A549 (cell line): ENCODE measurements at regions not wholly inside any gene's neighbourhood (a gene's known extent, or its start where the extent isn't known, plus 50 kb on each side); places are given as distances from the start of the nearest gene placed in this dataset.

Experiments
- ATAC-seq, 2 experiments: fragments of 200-7000 bp in 1 of 2; fragments of >200 bp in 1 of 2; cut with Nextera tagmentation in 1 of 2; cut with Tn5 transposase in 1 of 2; 3 replicates each; pipeline versions ENCODE4 v1.8.0 to v1.9.1; 2018 to 2020; ENCODE audit warnings: mild to moderate bottlenecking in 1 of 2, moderate library complexity in 1 of 2
- CTCF ChIA-PET: fragments of 300-600 bp; sonication (Branson Sonifier 250); formaldehyde crosslinking; extraction: SDS; loops from one replicate; lab custom pipeline; 2021; ENCODE audit warnings: antibody characterized with exemption, inconsistent platforms; lab: Yijun Ruan, JAX
- POLR2A ChIA-PET: fragments of 350-600 bp; formaldehyde crosslinking; extraction: SDS; loops from one replicate; lab custom pipeline; 2021; ENCODE audit warnings: antibody characterized with exemption, inconsistent platforms; lab: Yijun Ruan, JAX
- DNase-seq, 2 experiments: peaks; one replicate each; pipeline versions ENCODE4 v3.0.0 to v3.0.0-alpha.2; 2011 to 2016; ENCODE audit warnings: low read depth in 1 of 2, low spot score in 1 of 2
- FAIRE-seq: peaks from 2 replicates; lab custom pipeline; 2011; peaks lifted over from hg19 to GRCh38; lab: Jason Lieb, UNC
- H3K27ac ChIP-seq, 2 experiments: fragments of >200 bp; sonication (Bioruptor Twin); formaldehyde crosslinking; 3 replicates each; pipeline ENCODE4 v1.5.1; 2016 to 2017
- H3K4me1 ChIP-seq: fragments of >200 bp; sonication (Bioruptor Twin); formaldehyde crosslinking; 3 replicates; pipeline ENCODE4 v1.6.1; 2016
- H3K4me2 ChIP-seq: fragments of >200 bp; sonication (Bioruptor Twin); formaldehyde crosslinking; 3 replicates; pipeline ENCODE4 v1.6.1; 2016
- H3K4me3 ChIP-seq: fragments of >200 bp; sonication (Bioruptor Twin); formaldehyde crosslinking; 3 replicates; pipeline ENCODE4 v1.5.1; 2016
- H3K9me3 ChIP-seq: fragments of >200 bp; sonication (Bioruptor Twin); formaldehyde crosslinking; 3 replicates; pipeline ENCODE4 v1.6.1; 2016
- BCL3 ChIP-seq: fragments of >200 bp; sonication (Bioruptor Twin); formaldehyde crosslinking; IDR thresholded peaks from 3 replicates; pipeline ENCODE4 v1.6.1; 2016
- CBX2 ChIP-seq: fragments of 200-600 bp; sonication (generic); IDR thresholded peaks from 2 replicates; pipeline ENCODE4 v1.6.1; 2016; ENCODE audit warnings: low read depth, mild to moderate bottlenecking, borderline replicate concordance
- E2F6 ChIP-seq: IDR thresholded peaks from 2 replicates; pipeline ENCODE4 v1.6.1; 2012; ENCODE audit warnings: low read depth, borderline replicate concordance
- ESRRA ChIP-seq: fragments of 150-350 bp; IDR thresholded peaks from 2 replicates; pipeline ENCODE4 v1.6.1; 2014; ENCODE audit warnings: mild to moderate bottlenecking, low read length, borderline replicate concordance
- FOSB ChIP-seq: fragments of 250-450 bp; sonication (Bioruptor Pico); IDR thresholded peaks from 2 replicates; pipeline ENCODE4 v1.5.0; 2020; ENCODE audit warnings: mild to moderate bottlenecking, moderate library complexity
- GATA3 ChIP-seq: IDR thresholded peaks from 2 replicates; pipeline ENCODE4 v1.6.1; 2012; ENCODE audit warnings: borderline replicate concordance
- HDAC2 ChIP-seq: fragments of 200-600 bp; sonication (generic); IDR thresholded peaks from 2 replicates; pipeline ENCODE4 v1.6.1; 2016
- HOXA7 ChIP-seq: fragments of 250-450 bp; sonication (Bioruptor Pico); IDR thresholded peaks from 2 replicates; pipeline ENCODE4 v1.5.0; 2020; ENCODE audit warnings: mild to moderate bottlenecking, moderate library complexity
- JUN ChIP-seq, 2 experiments: fragments of >200 bp; sonication (Bioruptor Twin); formaldehyde crosslinking; IDR thresholded peaks; 2 replicates in 1 of 2; 3 replicates in 1 of 2; pipeline ENCODE4 v1.6.1; 2016 to 2017
- KDM1A ChIP-seq: fragments of 200-600 bp; sonication (generic); IDR thresholded peaks from 2 replicates; pipeline ENCODE4 v1.6.1; 2016; ENCODE audit warnings: low read depth, mild to moderate bottlenecking
- MAZ ChIP-seq: fragments of 150-350 bp; IDR thresholded peaks from 2 replicates; pipeline ENCODE4 v1.6.1; 2014; ENCODE audit warnings: antibody characterized with exemption, low read depth, low read length, borderline replicate concordance
- MYC ChIP-seq: IDR thresholded peaks from 2 replicates; pipeline ENCODE4 v1.6.1; 2012; ENCODE audit warnings: mild to moderate bottlenecking, inconsistent platforms, low read length, improper control_type of control experiment, borderline replicate concordance
- NFE2L2 ChIP-seq: fragments of 150-350 bp; conservative IDR thresholded peaks from 2 replicates; pipeline ENCODE4 v1.6.1; 2014; ENCODE audit warnings: low read length
- NPAS2 ChIP-seq: fragments of 250-450 bp; sonication (Bioruptor Pico); IDR thresholded peaks from 2 replicates; pipeline ENCODE4 v1.8.0; 2022; ENCODE audit warnings: mild to moderate bottlenecking, moderate library complexity, borderline replicate concordance
- NR3C1 ChIP-seq: fragments of >200 bp; sonication (Bioruptor Twin); formaldehyde crosslinking; IDR thresholded peaks from 3 replicates; pipeline ENCODE4 v1.6.1; 2017
- RCOR1 ChIP-seq: fragments of 150-350 bp; IDR thresholded peaks from 2 replicates; pipeline ENCODE4 v1.6.1; 2014; ENCODE audit warnings: antibody characterized with exemption, low read length, low read depth
- RFX5 ChIP-seq: fragments of 450-650 bp; IDR thresholded peaks from 2 replicates; pipeline ENCODE4 v1.7.1; 2014; ENCODE audit warnings: antibody characterized with exemption, mild to moderate bottlenecking, moderate library complexity
- RNF2 ChIP-seq: fragments of 200-600 bp; sonication (generic); IDR thresholded peaks from 2 replicates; pipeline ENCODE4 v1.6.1; 2016; ENCODE audit warnings: low read depth, mild to moderate bottlenecking, antibody characterized with exemption, moderate library complexity, borderline replicate concordance
- SMC3 ChIP-seq: fragments of >200 bp; sonication (Bioruptor Twin); formaldehyde crosslinking; IDR thresholded peaks from 3 replicates; pipeline ENCODE4 v1.6.1; 2018; ENCODE audit warnings: inconsistent platforms
- SREBF2 ChIP-seq: fragments of 450-650 bp; IDR thresholded peaks from 2 replicates; pipeline ENCODE4 v1.6.1; 2014; ENCODE audit warnings: mild to moderate bottlenecking, moderate library complexity
- TFCP2L1 ChIP-seq: fragments of 250-450 bp; sonication (Bioruptor Pico); IDR thresholded peaks from 2 replicates; pipeline ENCODE4 v1.5.0; 2021; ENCODE audit warnings: mild to moderate bottlenecking
- TP53 ChIP-seq: fragments of 250-450 bp; sonication (Bioruptor Pico); IDR thresholded peaks from 2 replicates; pipeline ENCODE4 v1.5.0; 2021; ENCODE audit warnings: mild to moderate bottlenecking, moderate library complexity
- WGBS: methylation state at CpG from one replicate; pipeline ENCODE4 v1.1.6; 2017; ENCODE audit errors: missing lambda C conversion rate; 5-methylcytosine and 5-hydroxymethylcytosine counted together
- TF ChIP-seq, protein P1 (sequence below): fragments of 200-600 bp; sonication (generic); IDR thresholded peaks from 2 replicates; pipeline ENCODE4 v1.6.1; 2016; ENCODE audit warnings: antibody characterized with exemption, mild to moderate bottlenecking, moderate library complexity
- TF ChIP-seq, protein P2 (sequence below): IDR thresholded peaks from 2 replicates; pipeline ENCODE4 v1.6.1; 2012
- TF ChIP-seq, protein P3 (sequence below): fragments of >200 bp; sonication (Bioruptor Twin); formaldehyde crosslinking; IDR thresholded peaks from 2 replicates; pipeline ENCODE4 v1.6.1; 2016

DNA sequence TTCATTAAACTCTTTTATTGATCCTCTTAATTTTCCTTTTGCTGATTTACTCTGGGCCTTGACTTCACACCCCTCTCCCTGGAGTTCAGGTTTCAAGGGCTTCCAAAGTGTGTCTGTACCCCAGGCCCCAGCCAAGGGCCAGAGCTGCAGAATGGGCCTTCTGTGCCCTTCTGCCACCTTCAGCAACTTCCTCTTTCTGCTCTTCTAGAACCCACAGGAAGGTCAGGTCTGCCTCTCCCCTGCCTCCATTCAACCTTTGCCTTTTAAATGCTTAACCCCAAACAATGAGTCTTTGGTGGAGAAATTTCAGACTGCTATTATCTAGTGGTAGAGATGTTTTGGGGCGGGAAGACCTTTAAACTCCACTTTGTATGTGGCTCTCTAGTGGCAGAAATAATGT is 63.1 kb downstream of the TSN start:
- H3K4me3 ChIP-seq: no peak overlapping the region
- peaks cover 3% of the 10 kb centered on the region; the same call in 1 of the 3 replicates for H3K9me3 ChIP-seq
- FAIRE-seq (no peak), ATAC-seq (no peak), DNase-seq (no peak)
- CTCF ChIA-PET: no interaction called here
- H3K4me2 ChIP-seq: no peak overlapping the region
- no peaks in the 10 kb centered on the region for H3K4me1 ChIP-seq
- no peak for TF ChIP-seq NFE2L2
- no peak for TF ChIP-seq ESRRA
- no peak for TF ChIP-seq KDM1A
- TF ChIP-seq RFX5: no peak
- TF ChIP-seq GATA3: no peak
- TF ChIP-seq FOSB: no peak
- TF ChIP-seq, protein P1, sequence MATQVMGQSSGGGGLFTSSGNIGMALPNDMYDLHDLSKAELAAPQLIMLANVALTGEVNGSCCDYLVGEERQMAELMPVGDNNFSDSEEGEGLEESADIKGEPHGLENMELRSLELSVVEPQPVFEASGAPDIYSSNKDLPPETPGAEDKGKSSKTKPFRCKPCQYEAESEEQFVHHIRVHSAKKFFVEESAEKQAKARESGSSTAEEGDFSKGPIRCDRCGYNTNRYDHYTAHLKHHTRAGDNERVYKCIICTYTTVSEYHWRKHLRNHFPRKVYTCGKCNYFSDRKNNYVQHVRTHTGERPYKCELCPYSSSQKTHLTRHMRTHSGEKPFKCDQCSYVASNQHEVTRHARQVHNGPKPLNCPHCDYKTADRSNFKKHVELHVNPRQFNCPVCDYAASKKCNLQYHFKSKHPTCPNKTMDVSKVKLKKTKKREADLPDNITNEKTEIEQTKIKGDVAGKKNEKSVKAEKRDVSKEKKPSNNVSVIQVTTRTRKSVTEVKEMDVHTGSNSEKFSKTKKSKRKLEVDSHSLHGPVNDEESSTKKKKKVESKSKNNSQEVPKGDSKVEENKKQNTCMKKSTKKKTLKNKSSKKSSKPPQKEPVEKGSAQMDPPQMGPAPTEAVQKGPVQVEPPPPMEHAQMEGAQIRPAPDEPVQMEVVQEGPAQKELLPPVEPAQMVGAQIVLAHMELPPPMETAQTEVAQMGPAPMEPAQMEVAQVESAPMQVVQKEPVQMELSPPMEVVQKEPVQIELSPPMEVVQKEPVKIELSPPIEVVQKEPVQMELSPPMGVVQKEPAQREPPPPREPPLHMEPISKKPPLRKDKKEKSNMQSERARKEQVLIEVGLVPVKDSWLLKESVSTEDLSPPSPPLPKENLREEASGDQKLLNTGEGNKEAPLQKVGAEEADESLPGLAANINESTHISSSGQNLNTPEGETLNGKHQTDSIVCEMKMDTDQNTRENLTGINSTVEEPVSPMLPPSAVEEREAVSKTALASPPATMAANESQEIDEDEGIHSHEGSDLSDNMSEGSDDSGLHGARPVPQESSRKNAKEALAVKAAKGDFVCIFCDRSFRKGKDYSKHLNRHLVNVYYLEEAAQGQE: no peak
- TF ChIP-seq TP53 (CRISPR knock-in tag): no peak
- TF ChIP-seq, protein P2, sequence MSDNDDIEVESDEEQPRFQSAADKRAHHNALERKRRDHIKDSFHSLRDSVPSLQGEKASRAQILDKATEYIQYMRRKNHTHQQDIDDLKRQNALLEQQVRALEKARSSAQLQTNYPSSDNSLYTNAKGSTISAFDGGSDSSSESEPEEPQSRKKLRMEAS: no peak
- no peak for TF ChIP-seq BCL3
- no peak for TF ChIP-seq MAZ
- TF ChIP-seq, protein P3, sequence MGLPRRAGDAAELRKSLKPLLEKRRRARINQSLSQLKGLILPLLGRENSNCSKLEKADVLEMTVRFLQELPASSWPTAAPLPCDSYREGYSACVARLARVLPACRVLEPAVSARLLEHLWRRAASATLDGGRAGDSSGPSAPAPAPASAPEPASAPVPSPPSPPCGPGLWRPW: no peak
- TF ChIP-seq NPAS2 (CRISPR knock-in tag): no peak
- no peak for TF ChIP-seq NR3C1
- no peak for TF ChIP-seq CBX2
- no peak for TF ChIP-seq RCOR1
- WGBS: 0% methylated on average over 1 of the region's 1 CpG
- H3K27ac ChIP-seq: no peak overlapping the region
- POLR2A ChIA-PET: no interaction called here

GRCh38 chr2:121819846-121820245 is 64.4 kb downstream of the TSN start:
- POLR2A ChIA-PET: no interaction called here
- ATAC-seq (no peak), DNase-seq (no peak), FAIRE-seq (no peak)
- TF ChIP-seq RCOR1 (no peak), HOXA7 (no peak), HDAC2 (no peak), TFCP2L1 (CRISPR knock-in tag) (no peak), BCL3 (no peak), RNF2 (no peak), SMC3 (no peak), SREBF2 (no peak), JUN (IDR thresholded peaks at IDR 0.05) (no peak), FOSB (no peak), MYC (no peak), E2F6 (no peak)
- WGBS: 10% methylated on average over 6 of the region's 6 CpGs
- Histone ChIP-seq H3K27ac (no peak overlapping the region), H3K4me1 (no peaks in the 10 kb centered on the region), H3K4me3 (no peak overlapping the region), H3K4me2 (no peak overlapping the region), H3K9me3 (peaks cover 3% of the 10 kb centered on the region; the same call in 1 of the 3 replicates)
- CTCF ChIA-PET: interaction anchor here (1.0 kb wide), 1 partner anchor 9 kb away, joined by 5 read pairs; no protein-coding TSS in a partner anchor
